H1 (cell line): ENCODE measurements at regions not wholly inside any gene's neighbourhood (a gene's known extent, or its start where the extent isn't known, plus 50 kb on each side); places are given as distances from the start of the nearest gene placed in this dataset.

Experiments used
- CTCF ChIA-PET: fragments of 300-600 bp; sonication (Branson Sonifier 250); formaldehyde crosslinking; loops from one replicate; lab custom pipeline; 2021; ENCODE audit not compliant: partially characterized antibody; lab: Charles Lee
- POLR2A ChIA-PET: fragments of 300-600 bp; sonication (Branson Sonifier 250); formaldehyde crosslinking; loops from one replicate; lab custom pipeline; 2021; ENCODE audit warnings: inconsistent platforms; ENCODE audit not compliant: partially characterized antibody; lab: Charles Lee
- DNase-seq, 2 experiments: peaks; one replicate each; pipeline versions ENCODE4 v3.0.0 to v3.0.0-alpha.2; 2010 to 2022; ENCODE audit warnings: low spot score in 2 of 2, low read depth in 1 of 2, mixed read lengths in 1 of 2
- FAIRE-seq: peaks from 2 replicates; lab custom pipeline; 2011; peaks lifted over from hg19 to GRCh38; lab: Jason Lieb, UNC
- H2AFZ ChIP-seq: 2 replicates; pipeline ENCODE4 v1.8.1; 2012; ENCODE audit warnings: low read length, inconsistent platforms
- H2AK5ac ChIP-seq: 2 replicates; pipeline ENCODE4 v1.6.1; 2013; ENCODE audit warnings: low read depth, low read length
- H2BK120ac ChIP-seq: replicated peaks from 2 replicates; pipeline ENCODE3; 2013; ENCODE audit warnings: low read depth, low read length, inconsistent platforms
- H2BK12ac ChIP-seq: 2 replicates; pipeline ENCODE4 v1.6.1; 2013; ENCODE audit warnings: low read depth, low read length
- H2BK15ac ChIP-seq: 2 replicates; pipeline ENCODE4 v1.6.1; 2013; ENCODE audit warnings: low read length
- H2BK20ac ChIP-seq: 2 replicates; pipeline ENCODE4 v1.6.1; 2013; ENCODE audit warnings: low read length
- H2BK5ac ChIP-seq: 2 replicates; pipeline ENCODE4 v1.6.1; 2013; ENCODE audit warnings: low read depth, low read length
- H3K14ac ChIP-seq: 2 replicates; pipeline ENCODE4 v1.6.1; 2013; ENCODE audit warnings: inconsistent platforms; ENCODE audit not compliant: insufficient read length
- H3K18ac ChIP-seq: 2 replicates; pipeline ENCODE4 v1.6.1; 2013; ENCODE audit warnings: low read length; ENCODE audit errors: extremely low read depth
- H3K23ac ChIP-seq: 2 replicates; pipeline ENCODE4 v1.6.1; 2013; ENCODE audit warnings: inconsistent platforms; ENCODE audit not compliant: insufficient read length
- H3K23me2 ChIP-seq: 2 replicates; pipeline ENCODE4 v1.6.1; 2013; ENCODE audit warnings: low read depth, low read length
- H3K27ac ChIP-seq: 2 replicates; pipeline ENCODE4 v1.6.1; 2011; ENCODE audit warnings: low read depth, low read length, inconsistent platforms
- H3K27me3 ChIP-seq, 4 experiments: replicated peaks in 1 of 4; 1 replicate in 1 of 4; 2 replicates in 3 of 4; pipeline versions ENCODE4 v1.6.1 to v1.8.1; 2011 to 2013; ENCODE audit warnings: low read length in 3 of 4, mild to moderate bottlenecking in 3 of 4, inconsistent platforms in 2 of 4, mixed read lengths in 2 of 4, moderate library complexity in 1 of 4; ENCODE audit not compliant: control insufficient read depth in 3 of 4, insufficient read depth in 3 of 4; ENCODE audit errors: extremely low read depth in 1 of 4
- H3K36me3 ChIP-seq, 4 experiments: 2 replicates each; pipeline versions ENCODE4 v1.6.1 to v1.8.1; 2011 to 2013; ENCODE audit warnings: mild to moderate bottlenecking in 4 of 4, low read length in 3 of 4, moderate library complexity in 2 of 4, control low read depth in 1 of 4, inconsistent platforms in 1 of 4; ENCODE audit not compliant: insufficient read depth in 4 of 4, control insufficient read depth in 2 of 4
- H3K4ac ChIP-seq: replicated peaks from 2 replicates; pipeline ENCODE3; 2013; ENCODE audit warnings: low read length, low read depth, mixed read lengths, inconsistent platforms; ENCODE audit not compliant: insufficient read length
- H3K4me1 ChIP-seq, 4 experiments: replicated peaks in 1 of 4; 1 replicate in 1 of 4; 2 replicates in 3 of 4; pipeline versions ENCODE4 v1.6.1 to v1.8.1; 2011 to 2013; ENCODE audit warnings: low read length in 3 of 4, inconsistent platforms in 2 of 4, mixed read lengths in 1 of 4; ENCODE audit not compliant: insufficient read depth in 4 of 4, control insufficient read depth in 3 of 4
- H3K4me2 ChIP-seq, 2 experiments: 2 replicates each; pipeline versions ENCODE4 v1.6.1 to v1.8.1; 2011 to 2013; ENCODE audit warnings: low read depth in 2 of 2, low read length in 2 of 2, control low read depth in 1 of 2, inconsistent platforms in 1 of 2, mild to moderate bottlenecking in 1 of 2; ENCODE audit not compliant: insufficient read depth in 1 of 2
- H3K4me3 ChIP-seq, 4 experiments: fragments of 200-600, 300-600 bp in 1 of 4; sonication (generic), shearing (Covaris generic), sonication (Bioruptor Twin) in 1 of 4; 2 replicates each; pipeline versions ENCODE4 v1.5.1 to v1.8.1; 2011 to 2016; ENCODE audit warnings: low read length in 4 of 4, low read depth in 3 of 4, control low read depth in 2 of 4, inconsistent platforms in 2 of 4, mild to moderate bottlenecking in 2 of 4, mixed read lengths in 1 of 4, moderate library complexity in 1 of 4; ENCODE audit not compliant: insufficient read depth in 2 of 4; ENCODE audit errors: extremely low read depth in 1 of 4
- H3K56ac ChIP-seq: replicated peaks from 2 replicates; pipeline ENCODE3; 2013; ENCODE audit warnings: low read depth, mild to moderate bottlenecking, mixed read lengths, low read length, inconsistent platforms; ENCODE audit not compliant: insufficient read length
- H3K79me1 ChIP-seq: 2 replicates; pipeline ENCODE4 v1.6.1; 2013; ENCODE audit warnings: low read depth, low read length, control low read depth
- H3K79me2 ChIP-seq, 2 experiments: 2 replicates each; pipeline versions ENCODE4 v1.6.1 to v1.8.1; 2012 to 2013; ENCODE audit warnings: low read length in 2 of 2, mild to moderate bottlenecking in 2 of 2, inconsistent platforms in 1 of 2; ENCODE audit not compliant: insufficient read depth in 2 of 2, control insufficient read depth in 1 of 2
- H3K9ac ChIP-seq, 4 experiments: replicated peaks in 1 of 4; 1 replicate in 1 of 4; 2 replicates in 3 of 4; pipeline versions ENCODE4 v1.6.1 to v1.8.1; 2011 to 2013; ENCODE audit warnings: low read depth in 3 of 4, low read length in 3 of 4, control low read depth in 2 of 4, mild to moderate bottlenecking in 2 of 4, moderate library complexity in 2 of 4, inconsistent platforms in 1 of 4; ENCODE audit errors: extremely low read depth in 1 of 4
- H3K9me3 ChIP-seq, 2 experiments: 2 replicates each; pipeline versions ENCODE4 v1.6.1 to v1.8.1; 2012 to 2013; ENCODE audit warnings: mild to moderate bottlenecking in 2 of 2, moderate library complexity in 2 of 2, control low read depth in 1 of 2, inconsistent platforms in 1 of 2, low read depth in 1 of 2, low read length in 1 of 2, mixed read lengths in 1 of 2; ENCODE audit not compliant: insufficient read depth in 2 of 2
- H4K20me1 ChIP-seq, 2 experiments: replicated peaks in 1 of 2; 2 replicates each; pipeline versions ENCODE3 to v1.8.1; 2011 to 2013; ENCODE audit warnings: inconsistent platforms in 2 of 2, low read length in 2 of 2, mild to moderate bottlenecking in 1 of 2; ENCODE audit not compliant: insufficient read depth in 2 of 2, control insufficient read depth in 1 of 2
- H4K5ac ChIP-seq: 2 replicates; pipeline ENCODE4 v1.6.1; 2013; ENCODE audit warnings: low read length, low read depth, mixed read lengths, inconsistent platforms; ENCODE audit not compliant: insufficient read length
- H4K8ac ChIP-seq: 2 replicates; pipeline ENCODE4 v1.8.0; 2013; ENCODE audit warnings: mild to moderate bottlenecking, moderate library complexity, low read length, inconsistent platforms; ENCODE audit not compliant: insufficient read depth; ENCODE audit errors: extremely low read depth
- H4K91ac ChIP-seq: replicated peaks from 2 replicates; pipeline ENCODE3; 2013; ENCODE audit warnings: low read length, mixed read lengths, inconsistent platforms; ENCODE audit not compliant: insufficient read length
- BACH1 ChIP-seq: IDR thresholded peaks from 2 replicates; pipeline ENCODE4 v1.6.1; 2012; ENCODE audit warnings: low read length, improper control_type of control experiment
- CBX5 ChIP-seq: fragments of 300-800, 300-1000 bp; sonication (generic); IDR thresholded peaks from 2 replicates; pipeline ENCODE4 v1.7.1; 2016; ENCODE audit warnings: antibody characterized with exemption, low read length, low read depth
- CEBPB ChIP-seq: IDR thresholded peaks from 2 replicates; pipeline ENCODE4 v1.6.1; 2012; ENCODE audit warnings: low read depth, low read length
- CHD2 ChIP-seq: IDR thresholded peaks from 2 replicates; pipeline ENCODE4 v1.6.1; 2012; ENCODE audit warnings: low read length, improper control_type of control experiment
- EGR1 ChIP-seq: IDR thresholded peaks from 2 replicates; pipeline ENCODE4 v1.6.1; 2011; ENCODE audit warnings: low read depth, low read length, borderline replicate concordance
- GABPA ChIP-seq: IDR thresholded peaks from 2 replicates; pipeline ENCODE4 v1.6.1; 2011; ENCODE audit warnings: mild to moderate bottlenecking, low read length, moderate library complexity, borderline replicate concordance; ENCODE audit not compliant: insufficient read depth
- JUND ChIP-seq: IDR thresholded peaks from 2 replicates; pipeline ENCODE4 v1.6.1; 2011; ENCODE audit warnings: mild to moderate bottlenecking, improper control_type of control experiment, low read length
- POLR2A ChIP-seq, 2 experiments: IDR thresholded peaks; 1 replicate in 1 of 2; 2 replicates in 1 of 2; pipeline ENCODE4 v1.6.1; 2011; ENCODE audit warnings: low read depth in 2 of 2, low read length in 2 of 2, mild to moderate bottlenecking in 2 of 2; ENCODE audit errors: control extremely low read depth in 1 of 2
- POU5F1 ChIP-seq: IDR thresholded peaks from 2 replicates; pipeline ENCODE4 v1.6.1; 2011; ENCODE audit warnings: low read depth, mild to moderate bottlenecking, low read length, moderate library complexity
- SIN3A ChIP-seq, 2 experiments: IDR thresholded peaks in 1 of 2; conservative IDR thresholded peaks in 1 of 2; 2 replicates each; pipeline ENCODE4 v1.6.1; 2011 to 2012; ENCODE audit warnings: low read length in 2 of 2, improper control_type of control experiment in 1 of 2, low read depth in 1 of 2, mild to moderate bottlenecking in 1 of 2
- TAF1 ChIP-seq: IDR thresholded peaks from 2 replicates; pipeline ENCODE4 v1.6.1; 2011; ENCODE audit warnings: mild to moderate bottlenecking, low read depth, low read length
- WGBS, 2 experiments: shearing (Covaris generic) in 1 of 2; methylation state at CpG; one replicate each; pipeline versions ENCODE4 v1.1.6 to v1.1.7; 2013 to 2015; ENCODE audit warnings: low lambda C conversion rate in 2 of 2, mixed read lengths in 2 of 2, inconsistent platforms in 1 of 2, low coverage in 1 of 2, missing lambda C conversion rate in 1 of 2; ENCODE audit not compliant: insufficient replicate concordance in 2 of 2, insufficient coverage in 1 of 2, insufficient read length in 1 of 2; ENCODE audit errors: extremely low coverage in 1 of 2, missing lambda C conversion rate in 1 of 2; 5-methylcytosine and 5-hydroxymethylcytosine counted together
- TF ChIP-seq, protein P1 (sequence below), 3 experiments: IDR thresholded peaks; 1 replicate in 2 of 3; 2 replicates in 1 of 3; pipeline versions ENCODE4 v1.5.1 to v1.6.1; 2011; ENCODE audit warnings: low read length in 3 of 3, mild to moderate bottlenecking in 3 of 3, inconsistent platforms in 2 of 3, low read depth in 1 of 3, moderate library complexity in 1 of 3; ENCODE audit not compliant: insufficient read depth in 1 of 3; ENCODE audit errors: control extremely low read depth in 1 of 3

DNA sequence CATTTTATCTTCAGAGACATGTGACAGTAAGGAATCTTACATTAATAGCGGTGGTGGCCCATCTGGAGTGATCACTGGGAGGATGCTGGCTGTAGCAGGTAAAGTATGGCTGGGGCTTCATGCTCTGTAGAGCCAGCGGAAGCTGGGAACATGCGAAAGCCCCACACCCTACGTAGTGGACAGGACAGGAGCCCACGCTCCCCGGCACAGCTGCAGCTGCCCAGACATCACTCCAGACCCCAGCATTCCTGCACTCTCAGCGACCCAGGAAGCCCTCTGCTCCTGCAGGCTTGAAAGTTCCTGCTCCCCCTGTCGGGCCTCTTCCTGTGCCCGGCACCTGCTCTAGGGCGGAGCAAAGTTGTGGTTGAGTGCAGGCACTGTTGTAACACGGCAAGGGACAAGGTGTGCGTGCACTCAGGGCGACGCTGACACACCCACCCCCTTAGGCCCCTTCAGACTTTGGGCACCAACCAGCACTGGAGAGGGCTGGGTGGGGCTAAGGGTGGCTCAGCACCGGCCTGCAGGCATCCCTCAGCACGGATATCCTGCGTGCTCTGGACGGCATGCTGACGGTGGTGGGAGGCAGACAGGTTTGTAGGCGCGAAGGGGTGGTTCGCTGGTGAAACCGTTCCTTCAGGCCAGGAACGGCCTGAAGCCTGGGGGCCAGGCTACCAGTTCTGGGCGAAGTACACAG lies 568.3 kb downstream of the FSCB start:
- CTCF ChIA-PET, result no interaction called here
- H3K9me3 ChIP-seq, result peaks cover 0 to 3% of the 10 kb centered on the region in 2 experiments; a peak in 1 of 4 replicates
- H3K79me2 ChIP-seq, result no peaks in the 10 kb centered on the region
- H2BK12ac ChIP-seq, result no peak overlapping the region
- no peak overlapping the region for H4K91ac ChIP-seq
- WGBS, 2 experiments, result 94% methylated on average over 21 of the region's 25 CpGs; no CpG with 5 or more reads in 1 of the 2 experiments
- no peak overlapping the region for H2BK120ac ChIP-seq
- H3K4me2 ChIP-seq, result no peak overlapping the region
- FAIRE-seq (no peak), DNase-seq (no peak)
- no peak overlapping the region for H4K5ac ChIP-seq
- no peak overlapping the region for H3K27ac ChIP-seq
- H3K27me3 ChIP-seq, result no peaks in the 10 kb centered on the region
- H3K36me3 ChIP-seq, result no peaks in the 10 kb centered on the region
- H3K9ac ChIP-seq, result no peak overlapping the region
- H4K20me1 ChIP-seq, result no peaks in the 10 kb centered on the region
- H3K56ac ChIP-seq, result no peak overlapping the region
- H4K8ac ChIP-seq, result peak overlapping the region; percentile 68
- H3K79me1 ChIP-seq, result no peaks in the 10 kb centered on the region
- H3K14ac ChIP-seq, result no peak overlapping the region
- H3K4me3 ChIP-seq, result no peak overlapping the region
- H3K18ac ChIP-seq, result no peak overlapping the region
- no peak overlapping the region for H2BK5ac ChIP-seq
- peak overlapping the region; percentile 72; the same call in 1 of the 2 replicates for H2AFZ ChIP-seq
- no peaks in the 10 kb centered on the region for H3K23me2 ChIP-seq
- no peak overlapping the region for H2BK15ac ChIP-seq
- H2BK20ac ChIP-seq, result no peak overlapping the region
- no peaks in the 10 kb centered on the region; a peak in 1 of 7 replicates for H3K4me1 ChIP-seq
- no peak overlapping the region for H3K4ac ChIP-seq
- H2AK5ac ChIP-seq, result no peak overlapping the region
- POLR2A ChIA-PET, result no interaction called here
- no peak overlapping the region for H3K23ac ChIP-seq
- TF ChIP-seq, protein P1, sequence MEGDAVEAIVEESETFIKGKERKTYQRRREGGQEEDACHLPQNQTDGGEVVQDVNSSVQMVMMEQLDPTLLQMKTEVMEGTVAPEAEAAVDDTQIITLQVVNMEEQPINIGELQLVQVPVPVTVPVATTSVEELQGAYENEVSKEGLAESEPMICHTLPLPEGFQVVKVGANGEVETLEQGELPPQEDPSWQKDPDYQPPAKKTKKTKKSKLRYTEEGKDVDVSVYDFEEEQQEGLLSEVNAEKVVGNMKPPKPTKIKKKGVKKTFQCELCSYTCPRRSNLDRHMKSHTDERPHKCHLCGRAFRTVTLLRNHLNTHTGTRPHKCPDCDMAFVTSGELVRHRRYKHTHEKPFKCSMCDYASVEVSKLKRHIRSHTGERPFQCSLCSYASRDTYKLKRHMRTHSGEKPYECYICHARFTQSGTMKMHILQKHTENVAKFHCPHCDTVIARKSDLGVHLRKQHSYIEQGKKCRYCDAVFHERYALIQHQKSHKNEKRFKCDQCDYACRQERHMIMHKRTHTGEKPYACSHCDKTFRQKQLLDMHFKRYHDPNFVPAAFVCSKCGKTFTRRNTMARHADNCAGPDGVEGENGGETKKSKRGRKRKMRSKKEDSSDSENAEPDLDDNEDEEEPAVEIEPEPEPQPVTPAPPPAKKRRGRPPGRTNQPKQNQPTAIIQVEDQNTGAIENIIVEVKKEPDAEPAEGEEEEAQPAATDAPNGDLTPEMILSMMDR (IDR thresholded peaks at IDR 0.05; ENCODE audit: control extremely low read depth in 1 of 3, insufficient read depth in 1 of 3, low read depth in 1 of 3, low read length in 3 of 3), result no peak
- TF ChIP-seq CHD2 (no peak), POLR2A (IDR thresholded peaks at IDR 0.05; ENCODE audit: control extremely low read depth in 1 of 2, low read depth in 2 of 2, low read length in 2 of 2) (no peak), BACH1 (no peak), CBX5 (no peak), EGR1 (no peak), GABPA (no peak), SIN3A (conservative IDR thresholded peaks at IDR 0.05 in 1 of 2, IDR thresholded peaks at IDR 0.05 in 1 of 2; ENCODE audit: low read depth in 1 of 2, low read length in 2 of 2) (no peak), TAF1 (no peak), CEBPB (no peak), POU5F1 (no peak), JUND (no peak)
